Left cardiac atrium (tissue), 4 donors: ENCODE measurements at regions not wholly inside any gene's neighbourhood (a gene's known extent, or its start where the extent isn't known, plus 50 kb on each side); places are given as distances from the start of the nearest gene placed in this dataset.

Experiments used
- ATAC-seq, 2 donors: fragments of 200-7000 bp; cut with Tn5 transposase; one replicate each; pipeline ENCODE4 v1.9.1; 2020; ENCODE audit warnings: mild to moderate bottlenecking in 2 of 2, moderate library complexity in 2 of 2
- DNase-seq: peaks from one replicate; pipeline ENCODE4 v3.0.0-alpha.2; 2020
- intact Hi-C, 2 donors: fragments of 100-400 bp; cut with DNase I; formaldehyde crosslinking; loops; one replicate each; pipeline versions ENCODE4 v1.14.1 to v1.15.1; 2022 to 2023
- donor health status: DM: no; HTN: yes; CAD: no.
- donor health status: DM: no; HTN: yes; CAD: no; lungs with severe emphysema.
- donor health status: DM: yes; HTN: yes; CAD: no.
- donor health status: Dilated cardiomyopathy.

GRCh38 chr3:141418751-141419150, 50.4 kb downstream of the ZBTB38 start:
- no peak for ATAC-seq
- DNase-seq: no peak
- intact Hi-C loops: no loop called here

- ATAC-seq (no peak), DNase-seq (no peak)
- intact Hi-C loops: no loop called here
These were observed 51.6 kb downstream of the ZBTB38 start for GRCh38 chr3:141419946-141420345.

- intact Hi-C loops: no loop called here
- DNase-seq (no peak), ATAC-seq (no peak)
These were observed 52.9 kb downstream of the ZBTB38 start for GRCh38 chr3:141421186-141421585.

GRCh38 chr3:141421639-141422319, 53.5 kb downstream of the ZBTB38 start:
- intact Hi-C loops: no loop called here
- DNase-seq (no peak), ATAC-seq (peak in 1 of 2 donors; percentile 41)

GRCh38 chr3:141422961-141423582, 54.8 kb downstream of the ZBTB38 start:
- peak; percentile 35 to 45 for ATAC-seq

GRCh38 chr3:141425523-141426233, 57.4 kb downstream of the ZBTB38 start:
- ATAC-seq: no peak
- intact Hi-C loops: no loop called here
- no peak for DNase-seq

More at GRCh38 chr3:141422961-141423582, 54.8 kb downstream of the ZBTB38 start:
- intact Hi-C loops: no loop called here
- DNase-seq: no peak

- DNase-seq: peak; percentile 89
- intact Hi-C loops: no loop called here
- ATAC-seq: peak; percentile 76 to 77
These were observed 58.2 kb downstream of the ZBTB38 start for GRCh38 chr3:141426404-141427034.

GRCh38 chr3:141427764-141428163, 59.1 kb upstream of the RASA2 start:
- no peak for ATAC-seq
- intact Hi-C loops: no loop called here
- no peak for DNase-seq

GRCh38 chr3:141429371-141430035, 57.3 kb upstream of the RASA2 start:
- intact Hi-C loops: no loop called here
- DNase-seq (no peak), ATAC-seq (peak; percentile 35 to 56)

GRCh38 chr3:141430316-141430715, 56.5 kb upstream of the RASA2 start:
- intact Hi-C loops: no loop called here
- no peak for ATAC-seq
- DNase-seq: no peak

- ATAC-seq (no peak), DNase-seq (no peak)
- intact Hi-C loops: no loop called here
These were observed 55.1 kb upstream of the RASA2 start for GRCh38 chr3:141431411-141432378.

- ATAC-seq (no peak), DNase-seq (no peak)
- intact Hi-C loops: no loop called here
These were observed 53.9 kb upstream of the RASA2 start for GRCh38 chr3:141432904-141433303.

GRCh38 chr3:141434255-141434654, 52.6 kb upstream of the RASA2 start:
- DNase-seq (no peak), ATAC-seq (no peak)
- intact Hi-C loops: no loop called here

- intact Hi-C loops: loop anchor here in 1 of 2 donors (5.0 kb wide), 1 partner anchor 34 kb away; no protein-coding TSS in a partner anchor
- ATAC-seq: peak in 1 of 2 donors; percentile 30
- DNase-seq: no peak
These were observed 50.6 kb upstream of the RASA2 start for GRCh38 chr3:141436180-141436579.
